Upper lobe of left lung (tissue), 6 donors: ENCODE measurements at regions not wholly inside any gene's neighbourhood (a gene's known extent, or its start where the extent isn't known, plus 50 kb on each side); places are given as distances from the start of the nearest gene placed in this dataset.

Experiments used
- ATAC-seq, 2 donors: fragments of 200-7000 bp; cut with Tn5 transposase; one replicate each; pipeline ENCODE4 v1.9.1; 2022; ENCODE audit warnings: mild to moderate bottlenecking in 2 of 2, moderate library complexity in 2 of 2; ENCODE audit not compliant: low FRiP score in 2 of 2
- DNase-seq, 2 donors: peaks; one replicate each; pipeline ENCODE4 v3.0.0-alpha.2; 2019 to 2020
- H3K27ac ChIP-seq, 4 donors: fragments of 200-600 bp; sonication (generic); one replicate each; pipeline ENCODE4 v1.5.1; 2016 to 2019
- H3K27me3 ChIP-seq, 4 donors: fragments of 200-600 bp; sonication (generic); one replicate each; pipeline ENCODE4 v1.5.1; 2017 to 2019
- H3K36me3 ChIP-seq, 4 donors: fragments of 200-600 bp; sonication (generic); one replicate each; pipeline ENCODE4 v1.5.1; 2016 to 2019
- H3K4me1 ChIP-seq, 4 donors: fragments of 200-600 bp; sonication (generic); one replicate each; pipeline ENCODE4 v1.5.1; 2018 to 2019
- H3K4me3 ChIP-seq, 4 donors: fragments of 200-600 bp; sonication (generic); one replicate each; pipeline ENCODE4 v1.5.1; 2017 to 2019; ENCODE audit warnings: mild to moderate bottlenecking in 2 of 4, moderate library complexity in 1 of 4
- H3K9me3 ChIP-seq, 4 donors: fragments of 200-600 bp; sonication (generic); one replicate each; pipeline ENCODE4 v1.5.1; 2018 to 2019
- EP300 ChIP-seq, 4 donors: sonication (generic); formaldehyde crosslinking; IDR thresholded peaks; one replicate each; pipeline ENCODE4 v1.5.1; 2017; ENCODE audit warnings: antibody characterized with exemption in 4 of 4, control low read depth in 2 of 4
- POLR2A ChIP-seq, 4 donors: fragments of 450-650 bp; IDR thresholded peaks; one replicate each; pipeline ENCODE4 v1.5.1; 2016 to 2017; ENCODE audit warnings: antibody characterized with exemption in 4 of 4, mild to moderate bottlenecking in 2 of 4
- POLR2AphosphoS5 ChIP-seq, 2 donors: sonication (generic); formaldehyde crosslinking; IDR thresholded peaks; one replicate each; pipeline ENCODE4 v1.5.1; 2017; ENCODE audit warnings: antibody characterized with exemption in 2 of 2
- WGBS, 2 donors: methylation state at CpG; one replicate each; pipeline ENCODE4 v1.1.5; 2017 to 2018; 5-methylcytosine and 5-hydroxymethylcytosine counted together
- TF ChIP-seq, protein P1 (sequence below), 6 experiments: fragments of 450-650 bp in 4 of 6; fragments of 200-600 bp in 2 of 6; sonication (generic) in 2 of 6; IDR thresholded peaks; one replicate each; pipeline ENCODE4 v1.5.1; 2016 to 2019; ENCODE audit warnings: antibody characterized with exemption in 6 of 6
- donor health status: DM: no; HTN: no; CAD: no; lungs with moderate emphysema.
- donor health status: DM: no; HTN: yes; CAD: no; lungs with severe emphysema.

DNA sequence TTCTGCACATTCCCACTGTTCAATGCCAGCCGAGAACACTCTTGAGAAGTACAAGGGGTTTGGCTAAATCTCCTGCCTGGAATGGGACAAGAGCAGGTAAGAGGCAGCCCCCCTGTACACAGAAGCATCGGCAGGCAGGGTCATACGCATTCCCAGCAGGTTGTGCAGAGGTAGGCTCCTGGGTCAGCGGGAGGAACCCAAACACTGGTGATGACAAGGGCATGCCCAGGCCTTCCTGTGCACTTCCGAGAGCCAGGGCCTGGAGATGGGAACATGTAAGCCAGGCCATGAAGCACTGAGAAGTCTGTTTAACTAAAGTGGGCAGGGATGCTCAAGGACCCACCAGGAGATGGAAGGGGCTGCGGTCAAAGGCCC lies 130.3 kb upstream of the CHST15 start:
- Histone ChIP-seq H3K4me3 (no peak overlapping the region), H3K36me3 (no peaks in the 10 kb centered on the region), H3K27ac (no peak overlapping the region), H3K4me1 (peaks cover 0 to 12% (median 6%) of the 10 kb centered on the region in 4 donors), H3K27me3 (no peaks in the 10 kb centered on the region), H3K9me3 (peaks cover 0 to 4% (median 0%) of the 10 kb centered on the region in 4 donors)
- TF ChIP-seq, protein P1, sequence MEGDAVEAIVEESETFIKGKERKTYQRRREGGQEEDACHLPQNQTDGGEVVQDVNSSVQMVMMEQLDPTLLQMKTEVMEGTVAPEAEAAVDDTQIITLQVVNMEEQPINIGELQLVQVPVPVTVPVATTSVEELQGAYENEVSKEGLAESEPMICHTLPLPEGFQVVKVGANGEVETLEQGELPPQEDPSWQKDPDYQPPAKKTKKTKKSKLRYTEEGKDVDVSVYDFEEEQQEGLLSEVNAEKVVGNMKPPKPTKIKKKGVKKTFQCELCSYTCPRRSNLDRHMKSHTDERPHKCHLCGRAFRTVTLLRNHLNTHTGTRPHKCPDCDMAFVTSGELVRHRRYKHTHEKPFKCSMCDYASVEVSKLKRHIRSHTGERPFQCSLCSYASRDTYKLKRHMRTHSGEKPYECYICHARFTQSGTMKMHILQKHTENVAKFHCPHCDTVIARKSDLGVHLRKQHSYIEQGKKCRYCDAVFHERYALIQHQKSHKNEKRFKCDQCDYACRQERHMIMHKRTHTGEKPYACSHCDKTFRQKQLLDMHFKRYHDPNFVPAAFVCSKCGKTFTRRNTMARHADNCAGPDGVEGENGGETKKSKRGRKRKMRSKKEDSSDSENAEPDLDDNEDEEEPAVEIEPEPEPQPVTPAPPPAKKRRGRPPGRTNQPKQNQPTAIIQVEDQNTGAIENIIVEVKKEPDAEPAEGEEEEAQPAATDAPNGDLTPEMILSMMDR (IDR thresholded peaks at IDR 0.05), result no peak
- TF ChIP-seq POLR2A (IDR thresholded peaks at IDR 0.05), result no peak
- no peak for TF ChIP-seq EP300 (IDR thresholded peaks at IDR 0.05)
- TF ChIP-seq POLR2AphosphoS5 (IDR thresholded peaks at IDR 0.05), result no peak
- WGBS, 2 donors, result 84 to 91% methylated on average over 6 of the region's 6 CpGs
- DNase-seq (no peak), ATAC-seq (no peak)

DNA sequence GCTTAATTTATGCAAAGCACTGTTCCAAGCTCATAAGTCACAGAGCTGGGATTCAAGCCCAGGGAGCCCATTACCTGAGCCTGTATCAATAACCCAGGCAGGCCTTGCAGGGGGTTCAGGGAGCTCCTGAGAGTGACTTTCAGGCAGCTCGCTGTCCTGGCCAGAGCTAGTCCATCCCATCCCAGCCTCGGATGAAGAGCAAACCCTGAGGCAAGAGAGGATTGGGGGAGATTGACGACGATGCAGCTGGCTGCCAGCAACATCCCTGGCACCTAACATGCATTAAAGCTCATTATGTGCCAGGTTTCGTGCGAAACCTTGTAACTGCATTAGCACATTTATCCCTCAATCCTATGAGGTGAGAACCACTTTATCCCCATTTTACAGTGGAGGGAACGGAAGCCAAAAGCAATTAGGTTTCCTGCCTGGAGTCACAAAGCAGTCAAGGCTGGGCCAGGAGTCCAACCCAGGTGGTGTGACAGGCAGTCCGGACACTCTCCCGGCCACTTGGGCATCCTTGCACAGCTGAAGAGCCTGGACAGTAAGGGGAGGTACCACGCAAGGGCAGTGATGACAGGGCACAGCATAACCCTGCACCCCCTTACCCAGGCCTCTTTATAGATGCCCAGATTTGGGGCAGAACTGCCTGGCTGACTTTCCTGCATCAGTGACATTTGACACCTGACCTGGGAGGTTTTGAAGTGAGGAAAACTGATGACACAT lies 129.8 kb upstream of the CHST15 start:
- WGBS, 2 donors, result 79 to 80% methylated on average over 5 to 10 of the region's 10 CpGs
- H3K36me3 ChIP-seq, result no peaks in the 10 kb centered on the region
- ATAC-seq, result no peak
- H3K27me3 ChIP-seq, result no peaks in the 10 kb centered on the region
- no peak for TF ChIP-seq EP300 (IDR thresholded peaks at IDR 0.05)
- TF ChIP-seq, protein P1 (IDR thresholded peaks at IDR 0.05), result no peak
- no peak for TF ChIP-seq POLR2AphosphoS5 (IDR thresholded peaks at IDR 0.05)
- no peak for TF ChIP-seq POLR2A (IDR thresholded peaks at IDR 0.05)
- no peak for DNase-seq
- H3K27ac ChIP-seq, result no peak overlapping the region
- no peak overlapping the region for H3K4me3 ChIP-seq
- H3K9me3 ChIP-seq, result peaks cover 0 to 4% (median 0%) of the 10 kb centered on the region in 4 donors
- peaks cover 0 to 12% (median 6%) of the 10 kb centered on the region in 4 donors for H3K4me1 ChIP-seq

DNA sequence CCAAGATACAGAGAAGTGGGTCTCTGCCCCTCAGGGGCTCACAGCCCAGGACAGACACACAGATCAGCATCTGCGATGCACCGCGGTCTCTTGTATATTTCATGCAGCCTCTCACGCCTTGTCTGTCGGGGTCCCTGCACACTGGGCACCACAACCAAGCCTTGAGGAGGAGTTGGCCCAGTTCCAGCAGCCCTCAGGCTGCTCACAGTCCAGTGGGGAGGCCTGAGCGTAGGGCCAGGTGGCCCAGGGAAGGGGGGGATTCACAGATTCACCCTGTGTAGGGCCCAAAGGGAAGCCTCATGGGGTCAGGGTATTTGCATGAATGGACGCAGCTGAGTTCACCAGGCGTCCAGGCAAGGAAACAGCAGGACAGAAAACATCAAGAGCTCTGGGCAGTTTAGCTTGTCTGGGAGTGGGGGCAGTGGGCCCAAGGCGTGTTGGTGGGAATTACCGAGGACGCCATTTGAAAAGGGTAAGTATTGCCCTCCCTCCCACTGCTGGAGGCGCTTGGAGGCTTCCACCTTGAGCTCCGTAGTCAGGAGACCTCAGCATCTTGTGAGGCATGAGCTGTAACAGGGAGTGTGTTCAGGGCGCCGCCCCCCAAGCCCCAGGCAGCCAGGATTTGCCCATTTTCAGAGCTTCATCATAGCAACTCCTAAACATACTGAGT lies 129.1 kb upstream of the CHST15 start:
- ATAC-seq, result no peak
- no peak overlapping the region for H3K27ac ChIP-seq

DNA sequence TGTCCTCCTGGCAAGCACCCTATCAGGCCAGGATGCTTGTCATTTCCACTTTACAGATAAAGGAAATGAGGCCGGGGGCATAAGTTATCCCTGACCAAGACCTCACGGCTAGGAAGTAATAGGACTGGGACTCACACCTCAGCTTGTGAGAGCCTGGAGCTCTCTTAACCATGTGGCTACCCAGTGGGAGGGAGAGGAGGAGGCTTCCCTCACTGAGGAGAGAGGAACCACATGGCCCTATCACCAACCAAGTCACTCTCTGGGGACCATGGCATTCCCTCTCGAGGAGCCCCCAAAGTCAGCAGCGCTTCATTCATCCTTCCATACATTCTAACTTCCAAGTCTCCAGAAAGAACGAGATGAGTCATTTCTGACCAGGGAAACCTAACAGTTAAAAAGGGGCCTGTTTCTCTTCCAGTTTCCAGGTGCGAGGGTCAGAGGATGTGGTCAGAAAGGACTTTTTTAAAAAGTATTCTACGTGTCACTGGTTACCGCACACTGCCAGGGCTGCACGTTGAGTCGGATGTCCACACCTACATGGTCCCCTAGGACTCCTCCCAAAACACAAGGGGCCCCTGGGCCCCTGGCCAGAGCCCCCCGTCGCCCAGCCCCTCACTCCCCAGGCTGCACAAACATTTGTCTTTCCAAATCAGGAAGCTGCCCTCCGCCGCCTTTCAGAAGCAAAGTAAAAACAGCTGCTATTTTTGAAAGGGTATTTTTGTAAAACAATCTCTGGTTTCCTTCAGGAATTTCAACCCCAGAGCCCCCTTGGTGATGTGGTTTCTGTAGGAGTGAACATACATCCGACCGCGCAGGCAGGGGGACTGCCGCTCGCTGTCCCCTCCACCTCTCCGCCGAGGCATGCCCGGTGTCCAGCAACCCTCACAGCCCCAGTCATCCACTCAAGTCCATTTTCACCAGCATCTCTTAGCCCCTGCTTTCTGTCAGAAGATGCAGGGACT lies 128.2 kb upstream of the CHST15 start:
- DNase-seq (peak in 1 of 2 donors; percentile 52), ATAC-seq (no peak)
- TF ChIP-seq EP300 (IDR thresholded peaks at IDR 0.05), result no peak
- no peak for TF ChIP-seq POLR2AphosphoS5 (IDR thresholded peaks at IDR 0.05)
- no peak for TF ChIP-seq POLR2A (IDR thresholded peaks at IDR 0.05)
- TF ChIP-seq, protein P1 (IDR thresholded peaks at IDR 0.05), result no peak
- H3K27me3 ChIP-seq, result no peaks in the 10 kb centered on the region
- H3K4me1 ChIP-seq, result peaks cover 0 to 12% (median 6%) of the 10 kb centered on the region in 4 donors
- no peaks in the 10 kb centered on the region for H3K36me3 ChIP-seq
- H3K4me3 ChIP-seq, result no peak overlapping the region
- WGBS, 2 donors, result 42 to 56% methylated on average over 21 to 22 of the region's 22 CpGs
- no peak overlapping the region for H3K27ac ChIP-seq
- no peaks in the 10 kb centered on the region for H3K9me3 ChIP-seq

More for the DNA sequence above, 129.1 kb upstream of the CHST15 start:
- Histone ChIP-seq H3K9me3 (peaks cover 0 to 1% (median 0%) of the 10 kb centered on the region in 4 donors), H3K4me3 (no peak overlapping the region), H3K27me3 (no peaks in the 10 kb centered on the region), H3K4me1 (peaks cover 0 to 12% (median 6%) of the 10 kb centered on the region in 4 donors), H3K36me3 (no peaks in the 10 kb centered on the region)
- DNase-seq, result no peak
- WGBS, 2 donors, result 82 to 86% methylated on average over 8 to 15 of the region's 15 CpGs
- TF ChIP-seq EP300 (IDR thresholded peaks at IDR 0.05) (no peak), POLR2AphosphoS5 (IDR thresholded peaks at IDR 0.05) (no peak), POLR2A (IDR thresholded peaks at IDR 0.05) (no peak)
- TF ChIP-seq, protein P1 (IDR thresholded peaks at IDR 0.05), result no peak
